H1 (cell line): ENCODE measurements at regions not wholly inside any gene's neighbourhood (a gene's known extent, or its start where the extent isn't known, plus 50 kb on each side); places are given as distances from the start of the nearest gene placed in this dataset.

ENCODE experiments used
- CTCF ChIA-PET: fragments of 300-600 bp; sonication (Branson Sonifier 250); formaldehyde crosslinking; loops from one replicate; lab custom pipeline; 2021; ENCODE audit not compliant: partially characterized antibody; lab: Charles Lee
- POLR2A ChIA-PET: fragments of 300-600 bp; sonication (Branson Sonifier 250); formaldehyde crosslinking; loops from one replicate; lab custom pipeline; 2021; ENCODE audit warnings: inconsistent platforms; ENCODE audit not compliant: partially characterized antibody; lab: Charles Lee
- DNase-seq, 2 experiments: peaks; one replicate each; pipeline versions ENCODE4 v3.0.0 to v3.0.0-alpha.2; 2010 to 2022; ENCODE audit warnings: low spot score in 2 of 2, low read depth in 1 of 2, mixed read lengths in 1 of 2
- FAIRE-seq: peaks from 2 replicates; lab custom pipeline; 2011; peaks lifted over from hg19 to GRCh38; lab: Jason Lieb, UNC
- H2AFZ ChIP-seq: 2 replicates; pipeline ENCODE4 v1.8.1; 2012; ENCODE audit warnings: low read length, inconsistent platforms
- H2AK5ac ChIP-seq: 2 replicates; pipeline ENCODE4 v1.6.1; 2013; ENCODE audit warnings: low read depth, low read length
- H2BK120ac ChIP-seq: replicated peaks from 2 replicates; pipeline ENCODE3; 2013; ENCODE audit warnings: low read depth, low read length, inconsistent platforms
- H2BK12ac ChIP-seq: 2 replicates; pipeline ENCODE4 v1.6.1; 2013; ENCODE audit warnings: low read depth, low read length
- H2BK15ac ChIP-seq: 2 replicates; pipeline ENCODE4 v1.6.1; 2013; ENCODE audit warnings: low read length
- H2BK20ac ChIP-seq: 2 replicates; pipeline ENCODE4 v1.6.1; 2013; ENCODE audit warnings: low read length
- H2BK5ac ChIP-seq: 2 replicates; pipeline ENCODE4 v1.6.1; 2013; ENCODE audit warnings: low read depth, low read length
- H3K14ac ChIP-seq: 2 replicates; pipeline ENCODE4 v1.6.1; 2013; ENCODE audit warnings: inconsistent platforms; ENCODE audit not compliant: insufficient read length
- H3K18ac ChIP-seq: 2 replicates; pipeline ENCODE4 v1.6.1; 2013; ENCODE audit warnings: low read length; ENCODE audit errors: extremely low read depth
- H3K23ac ChIP-seq: 2 replicates; pipeline ENCODE4 v1.6.1; 2013; ENCODE audit warnings: inconsistent platforms; ENCODE audit not compliant: insufficient read length
- H3K23me2 ChIP-seq: 2 replicates; pipeline ENCODE4 v1.6.1; 2013; ENCODE audit warnings: low read depth, low read length
- H3K27ac ChIP-seq: 2 replicates; pipeline ENCODE4 v1.6.1; 2011; ENCODE audit warnings: low read depth, low read length, inconsistent platforms
- H3K27me3 ChIP-seq, 4 experiments: replicated peaks in 1 of 4; 1 replicate in 1 of 4; 2 replicates in 3 of 4; pipeline versions ENCODE4 v1.6.1 to v1.8.1; 2011 to 2013; ENCODE audit warnings: low read length in 3 of 4, mild to moderate bottlenecking in 3 of 4, inconsistent platforms in 2 of 4, mixed read lengths in 2 of 4, moderate library complexity in 1 of 4; ENCODE audit not compliant: control insufficient read depth in 3 of 4, insufficient read depth in 3 of 4; ENCODE audit errors: extremely low read depth in 1 of 4
- H3K36me3 ChIP-seq, 4 experiments: 2 replicates each; pipeline versions ENCODE4 v1.6.1 to v1.8.1; 2011 to 2013; ENCODE audit warnings: mild to moderate bottlenecking in 4 of 4, low read length in 3 of 4, moderate library complexity in 2 of 4, control low read depth in 1 of 4, inconsistent platforms in 1 of 4; ENCODE audit not compliant: insufficient read depth in 4 of 4, control insufficient read depth in 2 of 4
- H3K4ac ChIP-seq: replicated peaks from 2 replicates; pipeline ENCODE3; 2013; ENCODE audit warnings: low read length, low read depth, mixed read lengths, inconsistent platforms; ENCODE audit not compliant: insufficient read length
- H3K4me1 ChIP-seq, 4 experiments: replicated peaks in 1 of 4; 1 replicate in 1 of 4; 2 replicates in 3 of 4; pipeline versions ENCODE4 v1.6.1 to v1.8.1; 2011 to 2013; ENCODE audit warnings: low read length in 3 of 4, inconsistent platforms in 2 of 4, mixed read lengths in 1 of 4; ENCODE audit not compliant: insufficient read depth in 4 of 4, control insufficient read depth in 3 of 4
- H3K4me2 ChIP-seq, 2 experiments: 2 replicates each; pipeline versions ENCODE4 v1.6.1 to v1.8.1; 2011 to 2013; ENCODE audit warnings: low read depth in 2 of 2, low read length in 2 of 2, control low read depth in 1 of 2, inconsistent platforms in 1 of 2, mild to moderate bottlenecking in 1 of 2; ENCODE audit not compliant: insufficient read depth in 1 of 2
- H3K4me3 ChIP-seq, 4 experiments: fragments of 200-600, 300-600 bp in 1 of 4; sonication (generic), shearing (Covaris generic), sonication (Bioruptor Twin) in 1 of 4; 2 replicates each; pipeline versions ENCODE4 v1.5.1 to v1.8.1; 2011 to 2016; ENCODE audit warnings: low read length in 4 of 4, low read depth in 3 of 4, control low read depth in 2 of 4, inconsistent platforms in 2 of 4, mild to moderate bottlenecking in 2 of 4, mixed read lengths in 1 of 4, moderate library complexity in 1 of 4; ENCODE audit not compliant: insufficient read depth in 2 of 4; ENCODE audit errors: extremely low read depth in 1 of 4
- H3K56ac ChIP-seq: replicated peaks from 2 replicates; pipeline ENCODE3; 2013; ENCODE audit warnings: low read depth, mild to moderate bottlenecking, mixed read lengths, low read length, inconsistent platforms; ENCODE audit not compliant: insufficient read length
- H3K79me1 ChIP-seq: 2 replicates; pipeline ENCODE4 v1.6.1; 2013; ENCODE audit warnings: low read depth, low read length, control low read depth
- H3K79me2 ChIP-seq, 2 experiments: 2 replicates each; pipeline versions ENCODE4 v1.6.1 to v1.8.1; 2012 to 2013; ENCODE audit warnings: low read length in 2 of 2, mild to moderate bottlenecking in 2 of 2, inconsistent platforms in 1 of 2; ENCODE audit not compliant: insufficient read depth in 2 of 2, control insufficient read depth in 1 of 2
- H3K9ac ChIP-seq, 4 experiments: replicated peaks in 1 of 4; 1 replicate in 1 of 4; 2 replicates in 3 of 4; pipeline versions ENCODE4 v1.6.1 to v1.8.1; 2011 to 2013; ENCODE audit warnings: low read depth in 3 of 4, low read length in 3 of 4, control low read depth in 2 of 4, mild to moderate bottlenecking in 2 of 4, moderate library complexity in 2 of 4, inconsistent platforms in 1 of 4; ENCODE audit errors: extremely low read depth in 1 of 4
- H3K9me3 ChIP-seq, 2 experiments: 2 replicates each; pipeline versions ENCODE4 v1.6.1 to v1.8.1; 2012 to 2013; ENCODE audit warnings: mild to moderate bottlenecking in 2 of 2, moderate library complexity in 2 of 2, control low read depth in 1 of 2, inconsistent platforms in 1 of 2, low read depth in 1 of 2, low read length in 1 of 2, mixed read lengths in 1 of 2; ENCODE audit not compliant: insufficient read depth in 2 of 2
- H4K20me1 ChIP-seq, 2 experiments: replicated peaks in 1 of 2; 2 replicates each; pipeline versions ENCODE3 to v1.8.1; 2011 to 2013; ENCODE audit warnings: inconsistent platforms in 2 of 2, low read length in 2 of 2, mild to moderate bottlenecking in 1 of 2; ENCODE audit not compliant: insufficient read depth in 2 of 2, control insufficient read depth in 1 of 2
- H4K5ac ChIP-seq: 2 replicates; pipeline ENCODE4 v1.6.1; 2013; ENCODE audit warnings: low read length, low read depth, mixed read lengths, inconsistent platforms; ENCODE audit not compliant: insufficient read length
- H4K8ac ChIP-seq: 2 replicates; pipeline ENCODE4 v1.8.0; 2013; ENCODE audit warnings: mild to moderate bottlenecking, moderate library complexity, low read length, inconsistent platforms; ENCODE audit not compliant: insufficient read depth; ENCODE audit errors: extremely low read depth
- H4K91ac ChIP-seq: replicated peaks from 2 replicates; pipeline ENCODE3; 2013; ENCODE audit warnings: low read length, mixed read lengths, inconsistent platforms; ENCODE audit not compliant: insufficient read length
- CTBP2 ChIP-seq: IDR thresholded peaks from 2 replicates; pipeline ENCODE4 v1.7.0; 2011; ENCODE audit warnings: borderline replicate concordance, mild to moderate bottlenecking, moderate library complexity, mixed read lengths, low read length; ENCODE audit not compliant: insufficient read depth, insufficient read length
- FOSL1 ChIP-seq: IDR thresholded peaks from 2 replicates; pipeline ENCODE4 v1.6.1; 2011; ENCODE audit warnings: mild to moderate bottlenecking, low read depth, low read length, moderate library complexity; ENCODE audit not compliant: insufficient read depth
- NRF1 ChIP-seq: IDR thresholded peaks from 2 replicates; pipeline ENCODE4 v1.6.1; 2011; ENCODE audit warnings: mild to moderate bottlenecking, low read depth, low read length, improper control_type of control experiment
- YY1 ChIP-seq: IDR thresholded peaks from 2 replicates; pipeline ENCODE4 v1.6.1; 2011; ENCODE audit warnings: low read depth, mild to moderate bottlenecking, low read length
- WGBS, 2 experiments: shearing (Covaris generic) in 1 of 2; methylation state at CpG; one replicate each; pipeline versions ENCODE4 v1.1.6 to v1.1.7; 2013 to 2015; ENCODE audit warnings: low lambda C conversion rate in 2 of 2, mixed read lengths in 2 of 2, inconsistent platforms in 1 of 2, low coverage in 1 of 2, missing lambda C conversion rate in 1 of 2; ENCODE audit not compliant: insufficient replicate concordance in 2 of 2, insufficient coverage in 1 of 2, insufficient read length in 1 of 2; ENCODE audit errors: extremely low coverage in 1 of 2, missing lambda C conversion rate in 1 of 2; 5-methylcytosine and 5-hydroxymethylcytosine counted together

- Histone ChIP-seq H2BK12ac (no peak overlapping the region; the same call in 1 of the 2 replicates), H3K56ac (no peak overlapping the region), H2BK120ac (no peak overlapping the region), H3K4me2 (no peak overlapping the region), H2BK5ac (no peak overlapping the region), H4K5ac (no peak overlapping the region), H3K27me3 (no peaks in the 10 kb centered on the region; a peak in 2 of 7 replicates), H2BK20ac (no peak overlapping the region), H3K79me1 (no peaks in the 10 kb centered on the region), H3K27ac (no peak overlapping the region), H4K20me1 (no peaks in the 10 kb centered on the region), H4K8ac (no peak overlapping the region), H3K36me3 (no peaks in the 10 kb centered on the region), H2BK15ac (no peak overlapping the region), H2AFZ (no peak overlapping the region), H3K23me2 (no peaks in the 10 kb centered on the region; the same call in 1 of the 2 replicates), H4K91ac (no peak overlapping the region), H3K4ac (no peak overlapping the region), H3K9ac (no peak overlapping the region)
- no peak for FAIRE-seq
- no peak for DNase-seq
- ChIA-PET POLR2A (no interaction called here), CTCF (interaction anchor here (0.5 to 1.7 kb wide), 6 partner anchors 13 to 267 kb away, joined by 3 read pairs; no protein-coding TSS in a partner anchor)
- 92% methylated on average over 3 of the region's 3 CpGs; no CpG with 5 or more reads in 1 of the 2 experiments for WGBS, 2 experiments
- no peak for TF ChIP-seq YY1
- TF ChIP-seq FOSL1, result no peak
- TF ChIP-seq NRF1, result no peak
- TF ChIP-seq CTBP2, result no peak
- TF ChIP-seq, all 59 proteins: peak for 0
- Histone ChIP-seq H3K18ac (no peak overlapping the region), H3K4me3 (no peak overlapping the region), H3K14ac (no peak overlapping the region), H3K23ac (no peak overlapping the region), H3K4me1 (peaks cover 4 to 13% (median 8%) of the 10 kb centered on the region in 4 experiments), H3K79me2 (no peaks in the 10 kb centered on the region), H3K9me3 (no peaks in the 10 kb centered on the region), H2AK5ac (no peak overlapping the region)
Observed at GRCh38 chr1:29508458-29509107, 272.3 kb downstream of the PTPRU start.
